ENCODE measurements at regions not wholly inside any gene's neighbourhood (a gene's known extent, or its start where the extent isn't known, plus 50 kb on each side); places are given as distances from the start of the nearest gene placed in this dataset.

DNA sequence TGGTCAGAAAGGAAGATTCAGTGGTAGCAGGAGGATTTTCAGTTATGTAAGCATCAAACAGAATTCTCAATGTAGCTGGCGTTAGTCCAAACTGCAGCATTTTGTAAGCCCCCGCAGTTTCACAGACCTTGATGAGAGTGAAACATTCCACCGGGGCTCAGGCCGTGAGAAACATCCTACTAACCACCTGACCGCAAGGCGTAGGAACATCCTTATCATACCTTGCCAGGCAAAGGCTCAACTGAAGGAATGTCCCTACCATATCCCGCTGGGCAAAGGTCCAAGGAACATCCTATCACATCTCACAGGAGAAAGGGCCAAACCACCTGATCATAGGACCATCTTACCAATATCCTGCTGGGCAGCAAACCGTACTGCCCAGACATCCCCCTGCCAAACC is 624.8 kb upstream of the TMEM132C start:
- DNase-seq (ENCODE audit: low read depth, low spot score), result no peak

GRCh38 chr12:127648321-127648720 is 618.6 kb upstream of the TMEM132C start:
- no peak overlapping the region for H3K4me3 ChIP-seq (ENCODE audit: low read length)
- DNase-seq (ENCODE audit: low read depth, low spot score), result no peak

More for the DNA sequence above, 624.8 kb upstream of the TMEM132C start:
- H3K4me3 ChIP-seq (ENCODE audit: low read length), result no peak overlapping the region

DNA sequence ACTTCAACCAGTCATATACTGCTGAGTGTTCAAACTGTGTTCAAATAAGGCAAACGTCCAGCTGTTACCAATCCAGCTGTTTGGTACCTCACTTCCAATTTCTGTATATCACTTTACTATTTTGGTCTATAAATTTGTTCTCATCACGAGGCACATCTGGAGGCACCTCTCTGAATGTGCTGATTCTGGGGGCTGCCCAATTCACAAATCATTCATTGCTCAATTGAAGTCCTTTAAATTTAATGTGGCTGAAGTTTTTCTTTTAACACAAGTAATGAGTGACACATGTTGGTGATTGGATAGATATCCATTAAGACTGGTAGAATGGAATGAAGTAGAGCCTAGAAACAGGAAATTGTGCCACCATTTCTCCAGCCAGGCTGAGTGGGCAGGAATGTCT is 617.0 kb upstream of the TMEM132C start:
- no peak overlapping the region for H3K4me3 ChIP-seq (ENCODE audit: low read length)
- DNase-seq (ENCODE audit: low read depth, low spot score), result no peak

DNA sequence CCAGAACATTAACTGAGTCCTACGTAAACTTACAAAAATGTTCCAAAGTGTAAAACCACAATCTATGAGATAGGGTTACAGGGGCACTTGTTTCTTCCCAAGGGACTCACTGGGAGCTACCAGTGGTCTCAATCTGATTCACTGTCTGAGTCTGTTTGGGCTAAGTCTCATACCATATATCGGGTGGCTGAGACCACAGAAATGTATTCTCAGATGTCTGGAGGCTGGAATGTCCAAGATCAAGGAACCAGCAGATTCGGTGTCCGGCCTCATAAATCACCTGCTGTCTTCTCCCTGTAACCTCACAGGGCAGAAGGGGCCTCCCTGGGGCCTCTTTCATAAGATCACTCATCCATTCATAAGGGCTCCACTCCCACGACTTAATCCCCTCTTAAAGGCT is 616.3 kb upstream of the TMEM132C start:
- no peak for DNase-seq (ENCODE audit: low read depth, low spot score)
- no peak overlapping the region for H3K4me3 ChIP-seq (ENCODE audit: low read length)

GRCh38 chr12:127652281-127652680 is 614.7 kb upstream of the TMEM132C start:
- no peak for DNase-seq (ENCODE audit: low read depth, low spot score)
- H3K4me3 ChIP-seq (ENCODE audit: low read length), result no peak overlapping the region

- DNase-seq (ENCODE audit: low read depth, low spot score), result no peak
Observed at GRCh38 chr12:127654383-127654985, 612.5 kb upstream of the TMEM132C start.

DNA sequence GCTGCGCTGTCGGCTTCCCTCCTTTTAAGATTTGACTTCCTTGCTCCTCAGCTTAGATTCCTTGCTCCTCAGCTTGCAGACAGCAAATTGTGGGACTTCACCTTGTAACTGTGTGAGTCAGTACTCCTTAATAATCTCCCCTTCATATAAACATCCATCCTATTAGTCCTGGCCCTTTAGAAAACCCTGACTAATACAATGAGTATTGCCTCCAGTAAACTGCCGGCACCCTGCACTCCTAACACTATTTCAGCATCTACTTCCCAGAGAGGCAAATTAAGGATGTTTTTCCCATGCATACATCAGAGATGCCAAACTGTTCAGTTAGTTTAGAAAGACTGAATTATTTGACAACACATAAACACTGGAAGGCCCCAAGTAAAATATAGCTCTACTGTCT is 611.3 kb upstream of the TMEM132C start:
- no peak overlapping the region for H3K4me3 ChIP-seq (ENCODE audit: low read length)
- DNase-seq (ENCODE audit: low read depth, low spot score), result no peak

More at GRCh38 chr12:127654383-127654985, 612.5 kb upstream of the TMEM132C start:
- no peak overlapping the region for H3K4me3 ChIP-seq (ENCODE audit: low read length)

- no peak overlapping the region for H3K4me3 ChIP-seq (ENCODE audit: low read length)
- DNase-seq (ENCODE audit: low read depth, low spot score), result no peak
Observed at GRCh38 chr12:127656266-127656665, 610.7 kb upstream of the TMEM132C start.

GRCh38 chr12:127657036-127657435 is 609.9 kb upstream of the TMEM132C start:
- no peak overlapping the region for H3K4me3 ChIP-seq (ENCODE audit: low read length)
- DNase-seq (ENCODE audit: low read depth, low spot score), result no peak

DNA sequence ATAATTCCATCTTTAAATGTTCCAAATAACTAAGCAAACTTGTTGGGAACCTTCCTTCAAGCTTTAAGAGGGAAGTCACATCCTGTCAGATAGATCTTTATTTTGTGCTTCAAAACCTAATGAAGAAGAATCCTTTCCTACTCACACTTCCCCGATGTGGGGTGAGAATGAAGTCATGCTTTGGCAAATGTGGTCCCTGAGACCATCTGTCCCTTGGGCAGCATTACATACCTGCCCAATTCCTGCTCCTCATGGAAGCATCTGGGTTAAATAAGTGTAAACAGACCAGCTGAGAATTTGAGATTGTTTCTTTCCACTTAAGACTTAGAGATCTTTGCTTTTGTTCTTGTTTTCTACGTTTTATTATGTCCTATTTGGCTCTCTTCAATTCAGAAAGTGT is 606.0 kb upstream of the TMEM132C start:
- no peak overlapping the region for H3K4me3 ChIP-seq (ENCODE audit: low read length)
- DNase-seq (ENCODE audit: low read depth, low spot score), result no peak

DNA sequence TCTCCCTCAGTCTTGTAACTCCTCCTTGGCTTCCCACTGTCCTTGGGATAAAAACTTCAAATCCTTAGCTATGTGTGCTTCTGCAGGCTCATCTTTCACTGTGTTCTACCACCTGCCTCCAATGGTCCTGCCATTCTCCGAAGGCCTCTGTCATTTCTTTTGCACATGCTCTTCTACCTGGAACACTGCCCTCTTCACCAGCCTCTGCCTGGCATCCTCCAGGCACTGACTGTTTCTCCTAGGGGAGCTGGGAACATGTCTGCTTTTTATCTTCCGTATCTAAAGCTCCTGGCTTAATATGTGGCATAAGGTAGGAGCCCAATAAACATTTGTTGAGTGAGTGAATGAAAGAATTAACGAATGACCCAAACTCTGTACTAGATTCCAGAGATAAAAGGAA is 603.3 kb upstream of the TMEM132C start:
- H3K4me3 ChIP-seq (ENCODE audit: low read length), result no peak overlapping the region
- DNase-seq (ENCODE audit: low read depth, low spot score), result no peak

DNA sequence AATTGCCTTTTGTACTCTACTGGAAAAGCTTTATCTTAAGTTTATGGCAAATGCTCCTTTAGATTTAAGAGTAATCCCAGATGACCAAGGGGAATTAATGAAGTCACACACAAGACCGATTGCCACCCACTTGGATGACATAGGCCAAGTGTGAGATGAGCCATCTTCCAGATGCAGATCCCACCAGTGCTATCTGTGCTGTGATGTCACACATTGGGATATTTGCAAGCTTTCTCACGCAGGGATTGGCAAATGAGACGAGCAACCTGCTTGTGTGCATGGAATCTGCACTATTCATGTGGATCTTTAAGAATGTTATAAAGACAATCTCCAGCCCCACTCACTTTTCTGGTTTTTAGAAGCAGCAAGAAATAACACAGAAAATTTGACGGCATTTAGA is 602.1 kb upstream of the TMEM132C start:
- no peak for DNase-seq (ENCODE audit: low read depth, low spot score)
- no peak overlapping the region for H3K4me3 ChIP-seq (ENCODE audit: low read length)

- no peak for DNase-seq (ENCODE audit: low read depth, low spot score)
- no peak overlapping the region for H3K4me3 ChIP-seq (ENCODE audit: low read length)
Observed at GRCh38 chr12:127667131-127667685, 599.8 kb upstream of the TMEM132C start.

DNA sequence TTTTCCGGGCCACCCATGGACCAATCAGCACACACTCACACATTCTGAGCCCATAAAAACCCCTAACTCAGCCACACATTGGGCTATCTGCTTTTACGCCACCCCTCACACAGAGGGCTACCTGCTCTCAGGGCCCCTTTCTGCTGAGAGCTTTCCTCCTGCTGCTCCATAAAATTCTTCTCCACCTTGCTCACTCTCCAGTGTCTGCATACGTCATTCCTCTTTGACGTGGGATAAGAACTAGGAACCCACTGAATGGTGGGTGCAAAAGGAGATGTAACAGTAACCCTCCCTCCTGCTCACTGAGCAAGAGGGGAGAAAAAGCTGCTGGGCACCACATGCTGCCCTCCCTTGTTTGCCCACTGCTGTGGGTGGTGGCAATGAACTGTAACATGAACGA is 596.7 kb upstream of the TMEM132C start:
- H3K4me3 ChIP-seq (ENCODE audit: low read length), result no peak overlapping the region
- no peak for DNase-seq (ENCODE audit: low read depth, low spot score)

- H3K4me3 ChIP-seq (ENCODE audit: low read length), result no peak overlapping the region
- no peak for DNase-seq (ENCODE audit: low read depth, low spot score)
Observed at GRCh38 chr12:127670796-127671195, 596.2 kb upstream of the TMEM132C start.

DNA sequence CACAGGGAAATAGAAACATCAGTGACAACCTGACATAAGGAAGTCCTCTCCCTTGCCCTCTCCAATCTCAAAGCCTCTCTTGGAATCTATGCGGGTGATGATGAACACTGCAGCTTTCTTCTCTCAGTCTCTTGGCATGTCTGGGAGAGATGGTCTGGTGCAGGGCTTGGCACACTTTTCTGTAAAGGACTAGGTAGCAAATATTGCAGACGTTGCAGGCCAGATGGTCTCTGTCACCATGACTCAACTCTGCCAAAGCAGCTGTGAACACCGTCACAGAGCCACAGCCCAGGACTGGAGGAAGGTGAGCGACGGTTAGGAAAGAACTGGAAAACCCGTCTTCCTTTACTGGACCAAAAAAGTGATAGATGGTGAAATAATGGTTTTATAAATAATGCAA is 591.0 kb upstream of the TMEM132C start:
- H3K4me3 ChIP-seq (ENCODE audit: low read length), result no peak overlapping the region
- no peak for DNase-seq (ENCODE audit: low read depth, low spot score)

DNA sequence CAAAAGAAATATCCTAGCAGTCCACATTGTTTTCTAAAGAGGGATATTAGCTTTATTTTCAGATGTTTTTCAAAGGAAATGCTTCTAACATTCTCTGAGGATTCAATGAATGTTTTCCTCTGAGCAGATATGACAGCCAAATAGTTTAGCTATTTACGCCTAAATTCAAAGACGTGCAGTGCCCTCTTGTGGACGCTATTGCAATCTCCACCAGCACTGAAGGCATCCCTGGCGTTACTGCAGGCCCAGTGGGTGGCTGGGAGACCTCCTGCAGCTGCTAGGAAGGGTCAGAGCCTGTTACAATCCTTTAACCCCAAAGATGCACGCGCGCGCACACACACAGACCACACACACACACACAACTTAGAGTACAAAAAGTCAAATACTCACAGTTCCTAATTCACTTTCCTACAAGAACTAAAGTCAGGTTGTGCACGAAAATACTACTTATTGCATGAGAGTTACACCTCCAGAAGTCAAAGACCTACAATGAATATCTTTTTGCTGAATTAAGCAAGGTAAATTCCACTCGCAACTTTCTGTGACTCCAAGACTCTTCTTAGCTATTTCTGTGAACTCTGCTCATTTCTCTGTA is 589.3 kb upstream of the TMEM132C start:
- DNase-seq (ENCODE audit: low read depth, low spot score), result peak; percentile 48
- no peak overlapping the region for H3K4me3 ChIP-seq (ENCODE audit: low read length)

DNA sequence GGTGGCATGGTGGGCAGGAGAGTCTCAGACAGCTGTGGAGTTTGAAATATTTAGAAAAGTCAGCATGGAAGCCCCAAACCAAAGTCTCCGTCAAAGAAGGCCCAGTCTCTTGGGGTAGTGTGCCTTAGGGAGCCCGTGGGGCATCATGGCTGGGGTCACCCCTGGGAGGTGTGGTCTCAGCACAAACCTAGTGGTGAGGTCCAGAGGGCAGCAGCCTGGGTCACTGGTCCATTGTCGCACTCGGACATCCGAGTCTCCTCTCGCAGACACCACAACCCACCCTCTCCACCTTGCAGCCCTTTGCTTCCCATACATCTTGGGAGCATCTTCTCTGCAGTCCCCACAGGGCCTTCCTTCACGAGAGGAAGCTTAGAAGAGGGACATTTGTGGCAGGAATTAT is 588.0 kb upstream of the TMEM132C start:
- H3K4me3 ChIP-seq (ENCODE audit: low read length), result no peak overlapping the region
- no peak for DNase-seq (ENCODE audit: low read depth, low spot score)

DNA sequence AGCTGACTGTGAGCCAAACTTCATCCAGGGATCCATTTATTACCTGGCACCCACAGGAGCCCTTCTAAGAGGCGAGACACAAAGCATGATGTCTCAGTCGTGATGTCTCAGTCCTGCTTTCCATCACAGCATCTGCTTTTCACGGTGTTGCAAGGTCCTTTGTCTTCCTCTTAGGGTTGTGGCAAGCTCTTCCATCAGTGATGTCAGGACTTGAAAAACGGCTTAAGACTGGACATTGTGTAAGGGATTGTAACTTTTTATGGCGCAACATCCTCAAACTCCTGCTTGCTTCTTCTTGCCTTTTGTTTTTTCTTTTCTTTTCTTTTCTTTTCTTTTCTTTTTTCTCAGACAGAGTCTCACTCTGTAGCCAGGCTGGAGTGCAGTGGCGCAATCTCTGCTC is 586.5 kb upstream of the TMEM132C start:
- H3K4me3 ChIP-seq (ENCODE audit: low read length), result no peak overlapping the region
- no peak for DNase-seq (ENCODE audit: low read depth, low spot score)

DNA sequence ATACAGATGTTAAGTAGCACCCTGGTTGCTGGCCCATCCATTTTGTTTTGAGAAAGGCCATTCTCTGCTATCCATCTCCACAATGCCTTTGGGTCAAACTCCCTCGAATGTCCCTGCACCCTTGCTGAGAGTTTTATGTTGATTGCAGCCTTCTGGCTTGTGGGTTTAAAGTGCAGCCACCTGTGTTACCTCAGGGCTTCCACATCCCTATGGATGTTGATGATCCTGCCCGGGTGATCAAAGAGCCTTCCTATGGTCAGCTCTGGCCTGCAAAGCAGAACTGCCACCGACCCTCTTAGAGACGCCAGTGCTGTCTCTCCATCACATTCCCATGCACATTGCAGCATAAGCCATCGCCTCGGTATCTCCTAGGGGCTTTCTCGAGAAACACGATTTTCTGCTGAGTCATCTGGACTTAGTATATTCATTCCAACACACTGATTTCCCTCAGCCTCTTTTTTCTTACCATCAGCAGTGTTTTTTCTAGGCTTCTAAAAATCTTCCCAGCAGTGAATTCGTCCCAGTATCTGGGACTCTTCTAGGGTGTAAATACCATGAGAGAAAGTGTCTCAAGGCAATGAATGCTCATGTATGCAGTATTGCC is 585.7 kb upstream of the TMEM132C start:
- no peak for DNase-seq (ENCODE audit: low read depth, low spot score)
- H3K4me3 ChIP-seq (ENCODE audit: low read length), result no peak overlapping the region

GRCh38 chr12:127685491-127685890 is 581.5 kb upstream of the TMEM132C start:
- H3K4me3 ChIP-seq (ENCODE audit: low read length), result no peak overlapping the region
- DNase-seq (ENCODE audit: low read depth, low spot score), result no peak

All from Jurkat, Clone E6-1 (cell line).